NCI-H748 treated with DMSO at 0.1 percent for 48 hours (cell line): ENCODE measurements at regions not wholly inside any gene's neighbourhood (a gene's known extent, or its start where the extent isn't known, plus 50 kb on each side); places are given as distances from the start of the nearest gene placed in this dataset.
"Not testable (repeated sequence)": the region's sequence is repeated elsewhere in the genome, so short reads cannot be mapped to it uniquely, and the experiment has no call there.

Experiments used
- DNase-seq: peaks from one replicate; lab custom pipeline; 2025; lab: John Stamatoyannopoulos, UW

- DNase-seq: no peak
Observed at GRCh38 chr7:142533920-142534319, 215.4 kb upstream of the PRSS1 start.

GRCh38 chr7:142529591-142529990 is 219.7 kb upstream of the PRSS1 start:
- DNase-seq: no peak

GRCh38 chr7:142528608-142529408 is 220.5 kb upstream of the PRSS1 start:
- no peak for DNase-seq

GRCh38 chr7:142523821-142524460 is 225.3 kb upstream of the PRSS1 start:
- no peak for DNase-seq

- no peak for DNase-seq
Observed at GRCh38 chr7:142522735-142523134, 226.5 kb upstream of the PRSS1 start.

- DNase-seq: not testable (repeated sequence)
Observed at GRCh38 chr7:142520885-142521284, 228.4 kb upstream of the PRSS1 start.

- not testable (repeated sequence) for DNase-seq
Observed at GRCh38 chr7:142520455-142520854, 228.8 kb upstream of the PRSS1 start.

GRCh38 chr7:142519079-142520078 is 229.9 kb upstream of the PRSS1 start:
- no peak for DNase-seq

GRCh38 chr7:142516038-142516501 is 233.2 kb upstream of the PRSS1 start:
- peak; percentile 59 for DNase-seq

- DNase-seq: not testable (repeated sequence)
Observed at GRCh38 chr7:142514716-142515115, 234.6 kb upstream of the PRSS1 start.

- DNase-seq: no peak
Observed at GRCh38 chr7:142513178-142513955, 235.9 kb upstream of the PRSS1 start.

- no peak for DNase-seq
Observed at GRCh38 chr7:142511801-142512200, 237.5 kb upstream of the PRSS1 start.

GRCh38 chr7:142511374-142511773 is 237.9 kb upstream of the PRSS1 start:
- no peak for DNase-seq

- not testable (repeated sequence) for DNase-seq
Observed at GRCh38 chr7:142509235-142509634, 240.0 kb upstream of the PRSS1 start.

- no peak for DNase-seq
Observed at GRCh38 chr7:142508251-142508650, 241.0 kb upstream of the PRSS1 start.

GRCh38 chr7:142507799-142508198 is 241.5 kb upstream of the PRSS1 start:
- no peak for DNase-seq

GRCh38 chr7:142507066-142507465 is 242.2 kb upstream of the PRSS1 start:
- not testable (repeated sequence) for DNase-seq

- DNase-seq: no peak
Observed at GRCh38 chr7:142506601-142507000, 242.7 kb upstream of the PRSS1 start.

- DNase-seq: not testable (repeated sequence)
Observed at GRCh38 chr7:142503949-142504348, 245.3 kb upstream of the PRSS1 start.

GRCh38 chr7:142503036-142503435 is 245.2 kb upstream of the PRSS58 start:
- DNase-seq: no peak

- DNase-seq: no peak
Observed at GRCh38 chr7:142501434-142501833, 243.6 kb upstream of the PRSS58 start.
